GM06990 (cell line): ENCODE measurements at regions not wholly inside any gene's neighbourhood (a gene's known extent, or its start where the extent isn't known, plus 50 kb on each side); places are given as distances from the start of the nearest gene placed in this dataset.

Experiments used
- DNase-seq: peaks from one replicate; pipeline ENCODE4 v3.0.0-alpha.2; 2011; ENCODE audit not compliant: insufficient read length; ENCODE audit errors: extremely low read depth
- H3K27me3 ChIP-seq: replicated peaks from 2 replicates; pipeline ENCODE4 v1.6.0; 2011; ENCODE audit warnings: low read length; ENCODE audit not compliant: control insufficient read depth, insufficient read depth
- H3K36me3 ChIP-seq: 2 replicates; pipeline ENCODE4 v1.5.1; 2011; ENCODE audit warnings: low read length; ENCODE audit not compliant: control insufficient read depth, insufficient read depth
- H3K4me3 ChIP-seq: replicated peaks from 2 replicates; pipeline ENCODE4 v1.5.1; 2011; ENCODE audit warnings: low read depth, mild to moderate bottlenecking, control low read depth, low read length
- CTCF ChIP-seq: IDR thresholded peaks from 2 replicates; pipeline ENCODE4 v1.5.1; 2011; ENCODE audit warnings: low read length, control low read depth, mild to moderate bottlenecking, inconsistent platforms; ENCODE audit not compliant: insufficient read depth, poor library complexity, severe bottlenecking

- Histone ChIP-seq H3K36me3 (no peaks in the 10 kb centered on the region), H3K27me3 (no peaks in the 10 kb centered on the region), H3K4me3 (no peak overlapping the region)
- no peak for DNase-seq
- TF ChIP-seq CTCF: no peak
Observed at GRCh38 chr11:42179216-42179615, 719.8 kb upstream of the LRRC4C start.

- Histone ChIP-seq H3K4me3 (no peak overlapping the region), H3K36me3 (no peaks in the 10 kb centered on the region), H3K27me3 (no peaks in the 10 kb centered on the region)
- DNase-seq: no peak
- no peak for TF ChIP-seq CTCF
Observed at GRCh38 chr11:42195289-42196013, 736.0 kb upstream of the LRRC4C start.

GRCh38 chr11:42200311-42200710 lies 740.9 kb upstream of the LRRC4C start:
- no peak for DNase-seq
- no peak for TF ChIP-seq CTCF
- H3K27me3 ChIP-seq: no peaks in the 10 kb centered on the region
- no peaks in the 10 kb centered on the region for H3K36me3 ChIP-seq
- H3K4me3 ChIP-seq: no peak overlapping the region

- Histone ChIP-seq H3K36me3 (no peaks in the 10 kb centered on the region), H3K27me3 (no peaks in the 10 kb centered on the region), H3K4me3 (no peak overlapping the region)
- no peak for DNase-seq
- TF ChIP-seq CTCF: no peak
Observed at GRCh38 chr11:42201603-42202148, 742.2 kb upstream of the LRRC4C start.

GRCh38 chr11:42205518-42205917 lies 746.1 kb upstream of the LRRC4C start:
- H3K36me3 ChIP-seq: no peaks in the 10 kb centered on the region
- H3K4me3 ChIP-seq: no peak overlapping the region
- H3K27me3 ChIP-seq: no peaks in the 10 kb centered on the region
- no peak for TF ChIP-seq CTCF
- DNase-seq: no peak
